Osteoblast (primary cell): ENCODE measurements at regions not wholly inside any gene's neighbourhood (a gene's known extent, or its start where the extent isn't known, plus 50 kb on each side); places are given as distances from the start of the nearest gene placed in this dataset.

ENCODE experiments used
- DNase-seq: peaks from one replicate; pipeline ENCODE4 v3.0.0; 2011; ENCODE audit warnings: low spot score, mixed read lengths; ENCODE audit not compliant: insufficient read length; ENCODE audit errors: missing footprints
- H2AFZ ChIP-seq: 2 replicates; pipeline ENCODE4 v1.6.0; 2011; ENCODE audit warnings: mild to moderate bottlenecking, low read length
- H3K27ac ChIP-seq: 2 replicates; pipeline ENCODE4 v1.5.1; 2011; ENCODE audit warnings: mild to moderate bottlenecking, low read depth, low read length, moderate library complexity
- H3K27me3 ChIP-seq: 2 replicates; pipeline ENCODE4 v1.6.0; 2012; ENCODE audit warnings: mild to moderate bottlenecking, control low read depth, inconsistent platforms, low read length, moderate library complexity; ENCODE audit not compliant: insufficient read depth
- H3K36me3 ChIP-seq: 2 replicates; pipeline ENCODE4 v1.5.1; 2011; ENCODE audit warnings: mild to moderate bottlenecking, low read length, control low read depth, moderate library complexity; ENCODE audit not compliant: insufficient read depth
- H3K4me1 ChIP-seq: 2 replicates; pipeline ENCODE4 v1.5.1; 2011; ENCODE audit warnings: mild to moderate bottlenecking, low read length, control low read depth, moderate library complexity; ENCODE audit not compliant: insufficient read depth
- H3K4me2 ChIP-seq: 2 replicates; pipeline ENCODE4 v1.6.0; 2011; ENCODE audit warnings: mild to moderate bottlenecking, low read length; ENCODE audit not compliant: insufficient read depth
- H3K4me3 ChIP-seq: fragments of 200-600 bp; sonication (generic); 3 replicates; pipeline ENCODE4 v1.5.1; 2012; ENCODE audit warnings: mild to moderate bottlenecking, low read length, inconsistent platforms; ENCODE audit not compliant: insufficient read depth
- H3K79me2 ChIP-seq: 2 replicates; pipeline ENCODE4 v1.6.0; 2012; ENCODE audit warnings: mild to moderate bottlenecking, low read length, control low read depth, inconsistent platforms; ENCODE audit not compliant: insufficient read depth
- H3K9me3 ChIP-seq: 2 replicates; pipeline ENCODE4 v1.5.1; 2011; ENCODE audit warnings: low read depth, low read length, control low read depth
- H4K20me1 ChIP-seq: 2 replicates; pipeline ENCODE4 v1.6.0; 2012; ENCODE audit warnings: mild to moderate bottlenecking, low read length, control low read depth; ENCODE audit not compliant: insufficient read depth
- TF ChIP-seq, protein P1 (sequence below): IDR thresholded peaks from 2 replicates; pipeline ENCODE4 v1.5.1; 2011; ENCODE audit warnings: mild to moderate bottlenecking, low read depth, low read length, moderate library complexity; ENCODE audit errors: extremely low read depth

DNA sequence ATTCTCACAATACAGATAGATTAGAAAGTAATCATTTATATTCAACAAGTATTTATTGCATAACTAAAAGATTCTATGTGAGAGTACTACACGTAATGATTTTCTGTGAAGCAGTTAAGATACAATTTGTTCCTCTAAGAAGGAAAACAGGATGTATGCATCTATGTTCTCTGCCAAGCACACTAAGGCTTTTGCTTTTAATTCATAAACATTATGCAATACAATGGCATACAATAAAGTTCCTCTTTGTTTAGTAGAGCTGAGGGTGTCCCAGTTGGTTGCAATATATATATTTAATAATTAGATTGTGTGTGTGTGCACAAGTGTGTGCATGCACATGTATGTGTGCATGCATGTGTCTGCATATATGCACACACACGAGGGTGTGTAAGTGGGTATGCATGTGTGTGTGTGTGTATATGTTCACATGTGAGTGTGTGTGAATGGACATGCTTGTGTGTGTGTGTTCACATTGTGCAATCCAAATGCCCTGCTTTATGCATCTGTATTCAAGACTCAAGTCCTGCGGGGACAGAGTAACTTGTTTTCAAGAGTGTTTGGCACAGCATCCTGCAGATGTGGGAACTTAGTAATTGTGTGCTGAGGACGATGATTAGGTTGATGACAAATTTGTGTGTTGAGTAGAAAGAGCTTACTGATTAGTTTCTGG is 481.5 kb upstream of the KLF6 start:
- H3K4me1 ChIP-seq: peaks cover 11% of the 10 kb centered on the region
- H3K4me2 ChIP-seq: no peak overlapping the region
- no peaks in the 10 kb centered on the region for H3K27me3 ChIP-seq
- no peaks in the 10 kb centered on the region for H3K36me3 ChIP-seq
- H3K27ac ChIP-seq: no peak overlapping the region
- TF ChIP-seq, protein P1, sequence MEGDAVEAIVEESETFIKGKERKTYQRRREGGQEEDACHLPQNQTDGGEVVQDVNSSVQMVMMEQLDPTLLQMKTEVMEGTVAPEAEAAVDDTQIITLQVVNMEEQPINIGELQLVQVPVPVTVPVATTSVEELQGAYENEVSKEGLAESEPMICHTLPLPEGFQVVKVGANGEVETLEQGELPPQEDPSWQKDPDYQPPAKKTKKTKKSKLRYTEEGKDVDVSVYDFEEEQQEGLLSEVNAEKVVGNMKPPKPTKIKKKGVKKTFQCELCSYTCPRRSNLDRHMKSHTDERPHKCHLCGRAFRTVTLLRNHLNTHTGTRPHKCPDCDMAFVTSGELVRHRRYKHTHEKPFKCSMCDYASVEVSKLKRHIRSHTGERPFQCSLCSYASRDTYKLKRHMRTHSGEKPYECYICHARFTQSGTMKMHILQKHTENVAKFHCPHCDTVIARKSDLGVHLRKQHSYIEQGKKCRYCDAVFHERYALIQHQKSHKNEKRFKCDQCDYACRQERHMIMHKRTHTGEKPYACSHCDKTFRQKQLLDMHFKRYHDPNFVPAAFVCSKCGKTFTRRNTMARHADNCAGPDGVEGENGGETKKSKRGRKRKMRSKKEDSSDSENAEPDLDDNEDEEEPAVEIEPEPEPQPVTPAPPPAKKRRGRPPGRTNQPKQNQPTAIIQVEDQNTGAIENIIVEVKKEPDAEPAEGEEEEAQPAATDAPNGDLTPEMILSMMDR: no peak
- H3K9me3 ChIP-seq: no peaks in the 10 kb centered on the region
- no peak overlapping the region for H3K4me3 ChIP-seq
- no peaks in the 10 kb centered on the region for H4K20me1 ChIP-seq
- H3K79me2 ChIP-seq: no peaks in the 10 kb centered on the region
- no peak overlapping the region for H2AFZ ChIP-seq
- no peak for DNase-seq

DNA sequence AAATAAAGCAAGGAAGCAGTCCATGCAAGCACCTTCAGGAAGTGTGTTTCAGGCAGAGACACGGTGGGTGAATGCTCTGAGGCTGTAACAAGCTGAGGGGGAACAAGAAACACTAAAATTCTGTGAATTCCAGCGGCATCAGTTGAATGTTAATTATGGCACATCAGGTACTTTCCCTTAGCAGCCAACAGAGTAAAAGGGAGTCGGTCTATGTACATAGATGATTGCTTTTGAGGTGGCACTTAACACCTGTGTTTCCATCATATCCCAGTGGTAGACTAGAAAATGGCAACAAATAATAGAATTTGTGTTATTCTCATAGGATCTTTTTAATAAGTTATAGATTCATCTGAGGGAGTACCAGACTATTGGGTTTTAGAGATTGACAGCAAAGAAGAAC is 481.0 kb upstream of the KLF6 start:
- no peaks in the 10 kb centered on the region for H3K79me2 ChIP-seq
- no peak overlapping the region for H3K27ac ChIP-seq
- no peak overlapping the region for H3K4me2 ChIP-seq
- H3K4me3 ChIP-seq: no peak overlapping the region
- H3K36me3 ChIP-seq: no peaks in the 10 kb centered on the region
- no peak overlapping the region for H2AFZ ChIP-seq
- no peaks in the 10 kb centered on the region for H3K9me3 ChIP-seq
- peaks cover 11% of the 10 kb centered on the region for H3K4me1 ChIP-seq
- no peaks in the 10 kb centered on the region for H3K27me3 ChIP-seq
- TF ChIP-seq, protein P1: no peak
- H4K20me1 ChIP-seq: no peaks in the 10 kb centered on the region
- DNase-seq: no peak

DNA sequence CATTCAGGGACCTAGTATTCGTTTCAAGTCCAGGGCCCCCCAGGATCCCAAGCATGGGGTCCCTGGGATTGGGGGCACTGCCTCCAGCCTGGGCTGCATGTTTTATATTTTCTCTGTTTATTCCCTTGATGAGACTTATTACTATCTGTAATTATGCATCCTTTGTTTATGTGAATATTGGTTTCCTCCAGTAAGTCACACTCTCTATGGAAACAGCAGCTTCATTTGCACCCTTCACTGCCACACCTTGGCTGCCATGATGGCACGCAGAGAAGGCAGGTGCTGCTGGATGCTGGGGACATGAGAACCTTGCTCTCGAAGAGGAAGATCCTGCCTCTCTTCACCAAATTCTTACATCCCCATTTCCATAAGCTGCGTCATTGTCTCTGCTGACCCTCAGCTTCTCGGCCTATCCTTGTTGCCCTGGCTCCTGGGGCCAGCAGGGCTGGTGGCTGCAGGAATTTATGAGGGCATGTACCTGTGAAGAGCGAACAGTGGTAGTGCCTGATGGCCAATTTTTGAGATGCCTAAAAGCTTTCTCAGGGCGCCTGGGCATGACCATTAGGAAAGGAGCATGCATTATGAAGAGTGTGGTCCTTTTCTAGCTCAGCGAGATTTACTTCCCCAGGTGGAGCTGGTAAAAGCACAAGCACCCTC is 479.3 kb upstream of the KLF6 start:
- H3K27ac ChIP-seq: no peak overlapping the region
- H3K9me3 ChIP-seq: no peaks in the 10 kb centered on the region
- TF ChIP-seq, protein P1: no peak
- H3K36me3 ChIP-seq: no peaks in the 10 kb centered on the region
- H3K4me1 ChIP-seq: peaks cover 7% of the 10 kb centered on the region
- H2AFZ ChIP-seq: no peak overlapping the region
- no peak overlapping the region for H3K4me2 ChIP-seq
- DNase-seq: no peak
- H3K27me3 ChIP-seq: no peaks in the 10 kb centered on the region
- no peaks in the 10 kb centered on the region for H3K79me2 ChIP-seq
- no peak overlapping the region for H3K4me3 ChIP-seq
- H4K20me1 ChIP-seq: no peaks in the 10 kb centered on the region

DNA sequence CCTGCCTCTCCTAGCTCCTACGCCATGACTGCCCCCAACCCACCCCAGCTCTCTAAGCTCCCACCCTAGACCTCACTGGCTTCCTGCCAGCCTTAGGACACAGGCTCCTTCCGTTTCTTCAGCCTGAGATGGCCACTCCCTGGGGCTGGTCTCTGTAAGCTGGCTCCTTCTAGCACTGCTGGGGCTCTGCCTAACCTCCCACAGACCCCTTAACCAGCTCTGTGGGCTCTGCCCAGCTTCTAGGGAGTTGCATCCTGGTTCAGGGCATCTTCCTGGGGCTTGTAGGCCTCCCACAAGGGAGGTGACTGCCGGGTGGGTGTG is 478.6 kb upstream of the KLF6 start:
- Histone ChIP-seq H3K4me2 (no peak overlapping the region), H3K79me2 (no peaks in the 10 kb centered on the region), H4K20me1 (no peaks in the 10 kb centered on the region), H3K9me3 (no peaks in the 10 kb centered on the region), H3K4me1 (peaks cover 7% of the 10 kb centered on the region), H3K36me3 (no peaks in the 10 kb centered on the region), H3K27ac (no peak overlapping the region), H3K27me3 (no peaks in the 10 kb centered on the region), H2AFZ (no peak overlapping the region), H3K4me3 (no peak overlapping the region)
- DNase-seq: no peak
- TF ChIP-seq, protein P1: no peak
